Hepatocyte (in vitro differentiated cells): ENCODE measurements at regions not wholly inside any gene's neighbourhood (a gene's known extent, or its start where the extent isn't known, plus 50 kb on each side); places are given as distances from the start of the nearest gene placed in this dataset.
A peak's percentile ranks its signal among the peaks of the same experiment; 100 is the strongest.

Source experiments
- DNase-seq: peaks from one replicate; pipeline ENCODE4 v3.0.0-alpha.2; 2016; ENCODE audit warnings: low spot score
- H2AFZ ChIP-seq: fragments of 200-600 bp; sonication (generic); 2 replicates; pipeline ENCODE4 v1.6.0; 2016; ENCODE audit warnings: antibody characterized with exemption, mild to moderate bottlenecking
- H3K27ac ChIP-seq: fragments of 200-600 bp; sonication (generic); 2 replicates; pipeline ENCODE4 v1.5.1; 2016; ENCODE audit warnings: mild to moderate bottlenecking
- H3K27me3 ChIP-seq: fragments of 200-600 bp; sonication (generic); 2 replicates; pipeline ENCODE4 v1.6.1; 2016
- H3K36me3 ChIP-seq: fragments of 200-600 bp; sonication (generic); replicated peaks from 2 replicates; pipeline ENCODE4 v1.5.1; 2016; ENCODE audit warnings: low read depth; ENCODE audit not compliant: insufficient read depth
- H3K4me1 ChIP-seq: fragments of 200-600 bp; sonication (generic); 2 replicates; pipeline ENCODE4 v1.5.1; 2016; ENCODE audit warnings: mild to moderate bottlenecking, moderate library complexity; ENCODE audit not compliant: insufficient read depth
- H3K4me2 ChIP-seq: fragments of 200-600 bp; sonication (generic); 2 replicates; pipeline ENCODE4 v1.6.0; 2016
- H3K4me3 ChIP-seq: fragments of 200-600 bp; sonication (generic); 2 replicates; pipeline ENCODE4 v1.5.1; 2016; ENCODE audit warnings: mild to moderate bottlenecking
- H3K79me2 ChIP-seq: fragments of 200-600 bp; sonication (generic); 2 replicates; pipeline ENCODE4 v1.6.0; 2017; ENCODE audit warnings: mild to moderate bottlenecking
- H3K9me2 ChIP-seq: fragments of 200-600 bp; sonication (generic); replicated peaks from 2 replicates; pipeline ENCODE4 v1.6.0; 2017; ENCODE audit warnings: mild to moderate bottlenecking; ENCODE audit not compliant: insufficient read depth
- H3K9me3 ChIP-seq: fragments of 200-600 bp; sonication (generic); 2 replicates; pipeline ENCODE4 v1.5.1; 2016; ENCODE audit warnings: low read depth, mild to moderate bottlenecking
- H4K20me1 ChIP-seq: fragments of 200-600 bp; sonication (generic); 2 replicates; pipeline ENCODE4 v1.6.0; 2016; ENCODE audit warnings: mild to moderate bottlenecking; ENCODE audit not compliant: insufficient read depth, poor library complexity, severe bottlenecking
- CTCF ChIP-seq: fragments of 200-600 bp; sonication (generic); IDR thresholded peaks from 2 replicates; pipeline ENCODE4 v1.5.1; 2016; ENCODE audit warnings: antibody characterized with exemption, mild to moderate bottlenecking; ENCODE audit not compliant: poor library complexity
- EZH2 ChIP-seq: fragments of 200-600 bp; sonication (generic); IDR thresholded peaks from 2 replicates; pipeline ENCODE4 v1.6.1; 2016; ENCODE audit warnings: antibody characterized with exemption, mild to moderate bottlenecking, borderline replicate concordance
- EZH2phosphoT487 ChIP-seq: fragments of 200-600 bp; sonication (generic); IDR thresholded peaks from one replicate; pipeline ENCODE4 v1.6.1; 2018; ENCODE audit warnings: antibody characterized with exemption, mild to moderate bottlenecking, low read depth, moderate library complexity; ENCODE audit not compliant: unreplicated experiment, severe bottlenecking
- WGBS: methylation state at CpG from one replicate; pipeline ENCODE4 v1.1.6; 2016; ENCODE audit warnings: low lambda C conversion rate; ENCODE audit errors: missing lambda C conversion rate; 5-methylcytosine and 5-hydroxymethylcytosine counted together

DNA sequence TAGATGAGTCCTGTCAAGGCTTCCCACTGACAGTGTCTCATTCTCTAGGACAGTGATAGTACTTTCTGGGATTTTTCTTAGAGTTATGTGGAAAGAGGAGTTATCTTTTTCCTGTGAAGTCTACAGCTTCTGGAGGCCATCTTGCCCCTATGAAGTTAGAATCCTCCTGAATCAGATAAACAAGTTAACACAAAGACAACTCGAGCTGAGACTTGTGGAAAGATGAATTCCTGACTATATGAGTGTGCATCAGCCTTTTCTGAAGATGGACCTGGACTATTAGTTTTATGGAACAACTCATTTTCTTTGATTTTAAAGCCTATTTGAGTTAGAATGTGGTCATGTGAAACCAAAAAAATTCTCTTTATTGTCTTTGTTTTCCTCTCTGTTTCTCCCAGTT is 290.9 kb downstream of the LRRIQ3 start:
- TF ChIP-seq CTCF (no peak), EZH2phosphoT487 (no peak), EZH2 (no peak)
- H3K36me3 ChIP-seq: no peaks in the 10 kb centered on the region
- no peaks in the 10 kb centered on the region for H4K20me1 ChIP-seq
- no peak for DNase-seq
- no peak overlapping the region for H2AFZ ChIP-seq
- no peak overlapping the region for H3K27ac ChIP-seq
- H3K4me1 ChIP-seq: no peaks in the 10 kb centered on the region
- H3K9me2 ChIP-seq: no peaks in the 10 kb centered on the region
- no peaks in the 10 kb centered on the region for H3K27me3 ChIP-seq
- 63% methylated on average over 1 of the region's 1 CpG for WGBS
- no peaks in the 10 kb centered on the region for H3K9me3 ChIP-seq
- H3K79me2 ChIP-seq: no peaks in the 10 kb centered on the region
- H3K4me3 ChIP-seq: no peak overlapping the region
- H3K4me2 ChIP-seq: no peak overlapping the region

- Histone ChIP-seq H3K79me2 (no peaks in the 10 kb centered on the region), H4K20me1 (no peaks in the 10 kb centered on the region), H3K9me2 (no peaks in the 10 kb centered on the region), H3K9me3 (no peaks in the 10 kb centered on the region), H3K27me3 (no peaks in the 10 kb centered on the region), H3K36me3 (no peaks in the 10 kb centered on the region), H3K4me1 (peaks cover 5% of the 10 kb centered on the region), H3K27ac (no peak overlapping the region), H3K4me3 (no peak overlapping the region), H3K4me2 (no peak overlapping the region), H2AFZ (no peak overlapping the region)
- no peak for DNase-seq
- 97% methylated on average over 3 of the region's 3 CpGs for WGBS
- TF ChIP-seq CTCF (no peak), EZH2phosphoT487 (no peak), EZH2 (no peak)
Observed at GRCh38 chr1:73903092-73903491, 294.9 kb downstream of the LRRIQ3 start.

GRCh38 chr1:73901738-73902137 is 296.2 kb downstream of the LRRIQ3 start:
- H4K20me1 ChIP-seq: no peaks in the 10 kb centered on the region
- WGBS: 76% methylated on average over 5 of the region's 5 CpGs
- no peaks in the 10 kb centered on the region for H3K36me3 ChIP-seq
- no peak overlapping the region for H3K4me3 ChIP-seq
- H3K9me2 ChIP-seq: no peaks in the 10 kb centered on the region
- no peaks in the 10 kb centered on the region for H3K9me3 ChIP-seq
- H3K4me2 ChIP-seq: no peak overlapping the region
- H3K4me1 ChIP-seq: peaks cover 5% of the 10 kb centered on the region
- DNase-seq: no peak
- H2AFZ ChIP-seq: no peak overlapping the region
- H3K27me3 ChIP-seq: no peaks in the 10 kb centered on the region
- H3K79me2 ChIP-seq: no peaks in the 10 kb centered on the region
- no peak for TF ChIP-seq EZH2
- no peak for TF ChIP-seq EZH2phosphoT487
- TF ChIP-seq CTCF: no peak
- no peak overlapping the region for H3K27ac ChIP-seq

- no peak overlapping the region for H2AFZ ChIP-seq
- H3K4me1 ChIP-seq: peaks cover 5% of the 10 kb centered on the region
- H3K9me2 ChIP-seq: no peaks in the 10 kb centered on the region
- no peaks in the 10 kb centered on the region for H3K27me3 ChIP-seq
- DNase-seq: peak; percentile 71
- WGBS: 29% methylated on average over 3 of the region's 3 CpGs
- no peaks in the 10 kb centered on the region for H4K20me1 ChIP-seq
- no peak overlapping the region for H3K4me3 ChIP-seq
- H3K27ac ChIP-seq: peak overlapping the region; percentile 81
- no peaks in the 10 kb centered on the region for H3K79me2 ChIP-seq
- no peaks in the 10 kb centered on the region for H3K36me3 ChIP-seq
- TF ChIP-seq EZH2 (no peak), EZH2phosphoT487 (no peak), CTCF (no peak)
- H3K9me3 ChIP-seq: no peaks in the 10 kb centered on the region
- peak overlapping the region; percentile 13 for H3K4me2 ChIP-seq
Observed at GRCh38 chr1:73899311-73899710, 298.7 kb downstream of the LRRIQ3 start.
